VCaP (cell line): ENCODE measurements at regions not wholly inside any gene's neighbourhood (a gene's known extent, or its start where the extent isn't known, plus 50 kb on each side); places are given as distances from the start of the nearest gene placed in this dataset.

Source experiments
- H3K27ac ChIP-seq: fragments of 450-650 bp; 2 replicates; pipeline ENCODE4 v1.5.1; 2017
- CTCF ChIP-seq: fragments of 450-650 bp; conservative IDR thresholded peaks from 2 replicates; pipeline ENCODE4 v1.5.1; 2017; ENCODE audit warnings: mild to moderate bottlenecking, moderate library complexity

GRCh38 chr6:119559586-119559985, 210.0 kb upstream of the MAN1A1 start:
- TF ChIP-seq CTCF = no peak
- H3K27ac ChIP-seq = no peak overlapping the region

GRCh38 chr6:119557239-119557638, 207.7 kb upstream of the MAN1A1 start:
- no peak for TF ChIP-seq CTCF
- no peak overlapping the region for H3K27ac ChIP-seq

- no peak for TF ChIP-seq CTCF
- no peak overlapping the region for H3K27ac ChIP-seq
These were observed 202.5 kb upstream of the MAN1A1 start for GRCh38 chr6:119552021-119552420.

- no peak for TF ChIP-seq CTCF
- H3K27ac ChIP-seq = no peak overlapping the region
These were observed 197.5 kb upstream of the MAN1A1 start for GRCh38 chr6:119547024-119547423.

GRCh38 chr6:119545245-119545644, 195.7 kb upstream of the MAN1A1 start:
- no peak overlapping the region for H3K27ac ChIP-seq
- TF ChIP-seq CTCF = no peak

GRCh38 chr6:119544325-119545175, 195.0 kb upstream of the MAN1A1 start:
- H3K27ac ChIP-seq = no peak overlapping the region
- TF ChIP-seq CTCF = no peak

- TF ChIP-seq CTCF = no peak
- H3K27ac ChIP-seq = no peak overlapping the region
These were observed 193.8 kb upstream of the MAN1A1 start for GRCh38 chr6:119543332-119543731.
